ENCODE measurements at regions not wholly inside any gene's neighbourhood (a gene's known extent, or its start where the extent isn't known, plus 50 kb on each side); places are given as distances from the start of the nearest gene placed in this dataset.
A peak's percentile ranks its signal among the peaks of the same experiment; 100 is the strongest.
"Not testable (repeated sequence)": the region's sequence is repeated elsewhere in the genome, so short reads cannot be mapped to it uniquely, and the experiment has no call there.

DNA sequence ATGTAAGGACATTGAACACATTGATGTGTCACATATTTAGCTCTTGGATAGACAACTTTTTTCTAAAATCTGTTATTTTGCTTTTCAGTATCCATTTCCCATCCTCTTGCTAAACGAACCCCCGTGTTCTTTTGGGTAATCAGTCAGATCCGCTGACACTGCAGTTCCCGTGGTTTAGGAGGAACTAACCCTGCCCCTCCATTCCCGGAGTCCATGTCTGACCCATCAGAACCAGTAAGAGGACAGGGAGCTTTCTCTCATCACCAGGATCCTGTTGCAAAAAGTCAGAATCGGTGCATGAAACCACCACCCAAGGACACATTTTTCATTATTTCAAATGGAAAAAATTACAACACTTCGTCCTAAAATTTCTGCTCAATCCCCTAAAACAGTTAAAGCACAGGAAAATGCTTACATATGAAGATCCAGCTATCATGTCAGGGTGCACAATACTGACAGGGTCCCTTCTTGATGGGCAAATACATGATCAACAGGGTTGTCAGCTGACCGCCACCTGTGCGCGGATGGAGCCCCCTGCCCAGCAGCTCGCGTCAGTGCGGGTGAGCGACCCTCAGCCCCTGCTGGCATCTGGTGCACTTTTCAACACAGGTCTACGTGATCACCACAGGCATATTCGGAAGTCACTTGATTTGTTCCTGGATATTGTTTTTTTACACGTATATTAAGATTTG lies 276.8 kb downstream of the ADGRD1 start:
- no peak for DNase-seq

GRCh38 chr12:131231032-131231980 lies 277.6 kb downstream of the ADGRD1 start:
- no peak for DNase-seq

- DNase-seq: no peak
Observed at GRCh38 chr12:131232036-131232435, 278.3 kb downstream of the ADGRD1 start.

- DNase-seq: not testable (repeated sequence)
Observed at GRCh38 chr12:131232872-131233271, 279.2 kb downstream of the ADGRD1 start.

GRCh38 chr12:131233850-131234789 lies 280.4 kb downstream of the ADGRD1 start:
- DNase-seq: not testable (repeated sequence)

- DNase-seq: not testable (repeated sequence)
Observed at GRCh38 chr12:131234841-131235271, 281.1 kb downstream of the ADGRD1 start.

DNA sequence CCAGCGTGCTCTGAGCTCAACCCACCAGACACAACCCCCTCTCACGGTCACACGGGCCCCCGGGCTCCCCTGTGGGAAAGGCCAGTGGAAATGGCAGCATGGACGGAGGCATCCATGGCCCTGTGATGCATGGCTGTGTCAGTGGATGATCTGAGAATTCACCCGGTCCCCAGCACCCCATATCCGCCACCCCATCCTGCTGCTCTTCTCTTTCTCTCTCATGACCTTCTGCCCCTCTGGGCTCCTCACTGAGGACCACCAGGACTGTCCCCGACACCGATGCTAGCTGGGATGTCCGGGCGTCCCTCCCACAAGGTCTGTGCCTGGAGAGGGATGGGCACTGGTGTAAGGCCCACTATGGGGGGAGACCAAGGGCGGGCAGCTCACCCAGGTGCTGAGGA lies 282.2 kb downstream of the ADGRD1 start:
- DNase-seq: no peak

DNA sequence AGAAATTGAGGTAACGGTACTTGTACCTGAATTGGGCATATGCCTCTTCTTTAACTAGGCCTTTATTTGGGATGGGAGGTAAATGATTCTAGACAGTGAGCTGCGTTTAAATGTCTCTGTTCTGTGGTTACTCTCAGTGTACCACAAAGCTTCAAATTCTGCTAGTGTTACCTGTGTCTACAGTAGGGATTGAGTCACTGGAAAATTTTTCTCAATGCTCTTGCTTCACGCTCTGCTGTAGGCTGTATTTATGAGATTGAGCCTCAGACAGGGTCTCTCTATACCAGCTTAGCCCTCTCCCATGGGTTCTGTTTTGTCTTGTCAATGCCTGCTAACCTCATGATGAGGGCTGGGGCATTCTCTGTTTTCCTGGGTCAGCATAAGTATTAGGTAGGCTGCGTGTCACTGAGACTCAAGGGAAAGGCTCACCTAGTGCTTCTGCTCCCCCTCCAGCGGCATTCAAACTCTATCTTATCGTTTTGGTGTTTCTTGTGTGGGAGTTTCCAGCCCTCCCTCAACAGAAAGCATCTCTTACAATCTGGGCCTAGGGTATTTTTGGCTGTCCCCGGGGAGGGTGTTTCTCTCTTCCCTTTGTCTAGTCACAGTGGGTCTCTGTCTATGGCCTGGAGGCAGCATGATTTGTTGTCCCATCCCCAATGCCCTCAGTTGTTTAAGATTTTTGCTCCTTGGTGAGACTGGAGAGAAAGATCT lies 285.8 kb downstream of the ADGRD1 start:
- no peak for DNase-seq

- DNase-seq: no peak
Observed at GRCh38 chr12:131241517-131241916, 287.8 kb downstream of the ADGRD1 start.

GRCh38 chr12:131242741-131243496 lies 289.2 kb downstream of the ADGRD1 start:
- DNase-seq: peak; percentile 4

DNA sequence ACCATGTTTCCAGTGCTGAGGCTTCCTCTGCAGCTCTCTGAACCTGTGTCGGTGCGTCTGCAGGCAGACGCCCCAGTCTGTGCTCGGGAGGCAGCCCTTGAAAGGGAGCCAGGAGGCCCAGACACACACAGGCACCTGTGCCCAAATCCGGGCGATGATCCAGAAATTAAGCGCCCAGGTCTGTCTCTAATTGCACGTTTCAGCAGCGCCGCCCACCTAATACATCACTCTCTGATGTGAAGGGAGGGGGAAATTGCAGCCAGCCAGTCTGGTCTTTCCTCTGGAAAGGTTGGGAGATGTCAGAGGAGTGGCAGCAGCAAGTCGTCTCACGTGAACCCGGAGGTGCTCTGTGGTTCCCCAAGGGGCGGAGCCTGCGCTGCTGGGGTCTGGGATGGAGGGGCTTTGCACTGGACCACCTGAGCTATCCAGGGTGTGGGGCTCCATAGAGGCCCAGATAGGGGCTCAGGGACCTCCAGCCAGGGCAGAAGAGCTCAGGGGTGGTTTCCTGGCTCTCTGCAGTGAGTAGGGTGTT lies 290.5 kb downstream of the ADGRD1 start:
- DNase-seq: not testable (repeated sequence)

- DNase-seq: not testable (repeated sequence)
Observed at GRCh38 chr12:131245161-131245560, 291.5 kb downstream of the ADGRD1 start.

- DNase-seq: no peak
Observed at GRCh38 chr12:131245564-131246355, 292.1 kb downstream of the ADGRD1 start.

DNA sequence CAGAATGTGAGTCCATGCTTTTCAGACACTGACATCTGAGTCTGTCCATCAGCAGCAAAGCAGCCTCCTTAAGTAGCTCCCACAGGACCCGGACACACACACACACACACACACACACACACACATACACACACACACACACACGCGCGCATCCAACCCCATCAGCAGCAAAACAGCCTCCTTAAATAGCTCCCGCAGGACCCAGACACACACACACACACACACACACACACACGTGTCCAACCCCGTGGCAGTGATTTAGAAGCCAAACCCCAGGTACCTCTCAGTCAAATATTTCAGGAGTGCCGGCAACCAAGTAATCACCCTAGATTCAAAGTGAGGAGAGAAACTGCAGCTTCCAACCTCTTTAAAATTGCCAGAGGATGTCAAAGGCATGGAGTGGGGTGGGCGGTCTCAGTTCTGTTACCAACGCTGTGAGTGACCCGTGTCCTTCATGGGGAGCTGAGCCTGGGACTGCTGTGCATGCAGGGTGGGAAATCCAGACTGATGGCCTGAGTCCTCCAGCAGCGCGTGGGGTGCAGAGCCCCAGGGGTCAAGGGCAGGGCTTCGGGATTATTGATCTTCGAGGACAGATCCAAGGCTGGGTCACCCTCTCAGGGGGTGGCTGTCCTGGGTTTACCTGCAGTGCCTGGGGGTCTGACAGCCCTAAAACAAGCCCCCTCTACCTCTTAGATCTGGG lies 293.5 kb downstream of the ADGRD1 start:
- DNase-seq: not testable (repeated sequence)

GRCh38 chr12:131247875-131248274 lies 294.2 kb downstream of the ADGRD1 start:
- DNase-seq: not testable (repeated sequence)

DNA sequence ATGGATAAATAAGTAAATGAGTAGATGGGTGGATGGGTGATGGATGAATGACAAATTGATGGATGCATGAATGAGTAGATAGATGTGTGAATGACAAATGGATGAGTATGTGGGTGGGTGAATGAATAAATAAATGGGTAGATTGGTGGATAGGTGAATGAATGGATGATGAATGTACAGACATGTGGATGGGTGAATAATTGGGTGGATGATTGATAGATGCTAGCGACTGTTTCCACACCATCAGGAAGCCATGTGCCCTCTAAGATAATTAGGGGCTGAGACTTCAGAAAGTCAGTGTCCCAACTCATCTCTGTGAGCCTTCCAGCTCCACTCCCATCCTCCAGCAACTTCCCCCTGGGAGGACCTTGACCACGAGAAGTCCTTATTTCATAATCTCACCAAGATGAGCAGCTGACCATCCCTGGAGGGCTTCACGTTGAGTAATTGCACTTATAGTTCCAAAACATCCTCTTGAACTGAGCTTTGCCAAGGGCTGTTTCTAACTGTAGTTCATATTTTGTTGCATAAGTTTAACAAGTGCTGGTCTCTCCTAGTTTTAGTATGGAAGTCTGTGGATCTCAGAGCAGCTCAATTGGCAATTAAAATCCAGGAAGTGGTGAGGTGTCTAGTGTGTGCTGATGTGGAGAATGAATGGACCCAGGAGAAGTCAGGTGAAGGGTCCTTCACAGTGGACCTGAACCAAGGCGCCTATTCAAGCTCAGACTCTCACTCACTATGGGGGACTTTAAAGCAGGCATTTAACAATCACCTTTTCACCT lies 295.7 kb downstream of the ADGRD1 start:
- no peak for DNase-seq

- no peak for DNase-seq
Observed at GRCh38 chr12:131250028-131250950, 296.6 kb downstream of the ADGRD1 start.

DNA sequence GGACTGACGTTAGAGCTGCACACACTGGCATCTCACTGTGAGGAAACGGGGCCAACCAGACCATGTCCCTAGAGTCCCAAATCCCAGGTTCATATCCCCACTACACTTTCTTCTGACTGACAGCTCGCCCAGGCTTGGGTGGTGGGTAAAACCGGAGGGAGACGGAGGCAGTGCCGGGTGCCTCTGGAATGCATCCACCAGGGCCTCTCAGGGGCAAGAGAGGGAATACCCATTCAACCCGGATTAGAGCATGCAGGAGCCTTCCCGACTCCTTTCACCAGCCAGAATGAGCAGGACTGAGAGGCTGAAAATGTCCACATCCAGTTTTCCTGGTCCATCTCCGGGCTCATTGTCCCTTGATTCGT lies 297.2 kb downstream of the ADGRD1 start:
- DNase-seq: no peak
